CD4-positive, alpha-beta T cell treated with Interleukin-1 beta for 1 hour (primary cell): ENCODE measurements at regions not wholly inside any gene's neighbourhood (a gene's known extent, or its start where the extent isn't known, plus 50 kb on each side); places are given as distances from the start of the nearest gene placed in this dataset.

Experiments
- DNase-seq, 2 donors: peaks; one replicate each; pipeline ENCODE4 v3.0.0-alpha.2; 2020 to 2022

DNA sequence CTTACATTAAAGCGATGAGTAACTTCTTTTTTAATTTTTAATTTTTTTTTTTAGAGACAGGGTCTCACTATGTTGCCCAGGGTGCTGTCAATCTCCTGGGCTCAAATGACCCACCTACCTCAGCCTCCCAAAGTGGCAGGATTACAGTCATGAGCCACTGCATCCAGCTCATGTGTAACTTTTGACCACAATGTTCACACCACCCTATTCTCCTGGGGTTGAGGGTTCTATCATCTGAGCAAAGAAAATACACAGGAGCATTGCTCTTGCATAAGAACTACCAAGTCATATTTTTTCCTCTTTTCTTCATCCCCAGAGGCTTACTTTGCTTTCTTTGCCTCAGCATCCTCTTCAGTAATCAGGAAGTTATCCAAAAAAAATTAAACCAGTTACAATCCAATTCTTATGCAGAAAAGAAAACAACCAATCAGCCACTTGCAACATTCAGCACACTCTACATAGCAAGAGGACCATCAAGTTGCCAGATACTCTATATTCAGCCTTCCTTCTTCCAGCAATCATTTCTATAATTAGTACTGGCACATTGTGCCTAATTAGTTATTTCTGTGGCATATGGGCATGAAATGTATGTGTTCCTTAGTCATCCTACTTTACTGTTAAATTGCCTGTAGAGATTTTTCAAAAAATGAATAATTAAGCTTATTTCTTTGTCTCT, 345.6 kb downstream of the AKAIN1 start:
- no peak for DNase-seq

DNA sequence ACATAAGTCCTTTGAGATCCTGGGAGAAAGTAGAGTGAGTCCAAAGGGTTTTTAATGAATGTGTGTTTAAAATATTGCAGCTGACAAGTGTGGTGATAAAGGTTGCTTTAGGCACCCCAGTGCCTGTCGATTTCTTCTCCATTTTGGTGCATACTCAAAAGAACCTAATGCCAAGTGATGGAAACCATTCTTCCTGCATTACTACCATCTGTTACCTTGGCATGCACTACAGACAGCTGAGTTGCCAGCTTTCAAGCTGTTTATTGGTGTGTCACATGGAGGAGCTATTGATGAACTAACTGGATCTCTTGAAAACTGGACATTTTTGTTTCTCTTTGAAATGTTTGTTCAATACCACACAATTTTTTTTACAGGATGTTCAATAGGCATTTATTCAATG, 350.0 kb downstream of the AKAIN1 start:
- DNase-seq, result no peak

DNA sequence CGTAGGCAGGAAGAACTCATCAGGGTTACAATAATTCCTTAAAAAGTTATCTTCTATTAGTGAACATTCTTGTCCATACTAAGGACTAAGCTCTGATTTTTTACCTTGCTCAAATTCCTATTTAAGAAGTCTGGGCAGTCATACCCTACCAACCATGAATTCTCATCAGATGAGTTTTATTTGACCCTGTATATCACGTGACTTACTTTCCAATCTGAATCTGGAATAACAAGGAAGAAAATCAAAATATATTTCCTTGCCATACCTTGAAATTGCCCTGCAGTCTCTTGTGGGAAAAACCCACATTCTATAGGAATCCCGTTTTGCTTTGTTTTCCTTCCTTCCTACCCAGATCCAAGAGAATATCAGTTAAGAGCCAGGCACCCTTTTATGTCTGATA, 352.7 kb downstream of the AKAIN1 start:
- no peak for DNase-seq

DNA sequence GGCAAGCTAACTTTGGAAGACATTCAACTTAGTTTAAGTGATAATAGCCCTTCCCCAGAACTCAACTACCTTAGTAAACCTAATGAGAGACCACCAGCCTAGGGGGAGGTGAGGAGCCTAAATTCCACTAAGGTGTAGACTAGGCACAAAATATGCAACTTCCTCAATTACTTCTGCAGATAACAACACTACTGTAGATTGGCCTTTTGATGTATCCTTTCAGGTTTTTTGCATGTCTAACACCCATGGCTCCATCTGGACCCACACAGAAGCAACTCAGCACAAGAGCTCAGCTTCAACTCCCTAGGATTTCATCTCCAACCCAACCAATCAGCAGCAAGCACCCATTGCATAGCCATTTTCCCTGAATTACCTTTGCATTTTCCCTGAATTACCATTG, 353.3 kb downstream of the AKAIN1 start:
- DNase-seq, result no peak

DNA sequence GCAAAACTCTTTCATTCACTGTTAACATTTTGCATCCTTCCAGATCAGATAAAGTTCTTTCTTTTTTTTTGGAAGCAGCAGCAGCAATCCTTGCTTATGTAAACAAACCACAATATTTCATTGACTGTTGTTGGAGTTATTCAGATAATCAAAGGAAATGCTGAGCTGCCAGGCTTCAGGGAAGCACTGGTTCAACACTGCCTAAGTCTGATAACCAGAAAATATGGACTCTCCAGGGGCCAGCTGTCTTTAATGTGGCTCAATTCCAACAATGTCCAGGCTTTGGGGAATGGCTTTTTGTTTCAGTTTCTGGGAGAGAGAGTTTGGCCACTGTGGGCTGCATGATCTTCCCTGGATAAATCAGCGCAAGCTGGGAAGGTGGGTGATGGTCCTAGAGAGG, 354.3 kb downstream of the AKAIN1 start:
- DNase-seq, result no peak

DNA sequence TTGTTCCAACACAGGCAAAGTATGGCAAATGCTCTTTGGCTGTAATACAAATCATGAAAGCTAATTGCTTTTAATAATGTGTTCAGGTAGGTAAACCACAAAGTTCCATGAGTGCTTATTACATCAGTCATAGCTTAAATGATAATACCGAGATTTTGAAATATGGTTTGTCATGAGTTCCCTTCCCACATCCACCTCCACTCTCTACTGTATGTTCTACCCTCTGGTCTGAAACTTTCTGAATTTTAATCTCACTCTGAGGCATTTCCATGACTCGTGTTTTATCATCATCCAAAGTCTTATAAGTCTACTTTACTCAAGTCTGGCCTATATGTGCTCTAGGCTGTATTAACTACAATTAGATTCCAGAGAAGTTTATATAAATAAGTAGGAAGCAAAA, 354.8 kb downstream of the AKAIN1 start:
- no peak for DNase-seq

DNA sequence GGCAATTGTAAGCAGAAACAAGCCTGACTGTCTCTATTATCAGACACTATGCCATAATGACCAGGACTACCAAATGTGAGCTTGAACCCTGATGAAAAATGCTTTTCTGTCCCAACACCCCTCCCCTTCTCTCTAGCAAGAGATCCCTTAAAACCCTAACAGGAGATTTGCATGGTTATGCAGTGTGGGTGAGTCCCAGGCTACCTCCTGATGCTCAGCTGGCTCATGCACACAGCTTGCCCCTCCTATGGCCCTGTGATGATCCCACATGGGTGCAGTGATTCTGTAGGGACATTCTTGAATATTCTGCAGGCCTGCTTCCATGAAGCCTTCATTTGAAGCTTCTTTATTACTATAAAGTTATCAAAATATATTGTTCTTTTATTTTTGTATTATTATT, 357.4 kb downstream of the AKAIN1 start:
- DNase-seq, result no peak

DNA sequence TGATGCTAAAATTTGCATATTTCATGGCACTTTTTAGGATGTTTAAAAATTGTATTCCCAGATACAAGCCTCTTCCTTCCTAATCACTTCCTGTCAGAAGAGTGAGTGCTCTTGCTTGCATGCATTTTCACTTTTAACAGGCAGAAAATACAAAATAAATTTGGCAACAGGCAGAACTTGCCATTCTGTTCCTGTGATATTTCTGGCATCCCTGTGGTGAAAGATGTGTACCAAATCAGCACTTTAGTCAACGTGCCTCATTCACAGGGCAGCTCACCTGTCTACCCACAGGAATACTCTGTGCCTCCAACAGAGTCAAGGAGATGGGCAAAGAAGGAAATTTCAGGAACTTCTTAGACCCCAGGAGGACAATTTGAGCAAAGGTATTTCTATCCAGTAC, 360.9 kb downstream of the AKAIN1 start:
- no peak for DNase-seq

DNA sequence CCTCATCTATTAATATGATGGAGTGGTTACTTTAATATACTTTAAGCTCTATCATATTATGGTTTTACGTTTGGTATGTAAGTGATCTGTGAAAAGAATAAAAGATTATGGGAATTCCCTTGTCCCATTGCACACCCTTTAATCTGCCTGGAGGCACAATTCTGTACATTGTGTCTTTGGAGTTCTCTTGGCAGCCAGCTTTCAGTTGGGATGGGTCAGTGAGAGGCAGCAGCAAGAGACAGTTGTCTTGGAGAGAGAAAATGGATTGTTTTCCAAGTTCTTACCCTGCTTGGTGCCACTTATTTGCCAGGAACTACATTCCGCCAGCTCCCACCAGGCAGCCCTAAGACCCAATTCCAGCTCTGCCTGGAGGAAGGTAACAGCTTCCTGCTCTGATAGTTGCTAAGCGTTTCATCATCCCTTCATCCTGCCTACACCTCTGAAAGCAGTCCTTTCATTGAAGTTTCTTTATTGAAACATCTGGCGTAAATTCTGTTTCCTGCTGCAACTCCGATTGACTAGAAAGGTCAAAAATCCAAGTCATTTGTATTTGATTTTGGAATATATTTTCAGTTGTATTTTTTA, 365.2 kb downstream of the AKAIN1 start:
- no peak for DNase-seq

DNA sequence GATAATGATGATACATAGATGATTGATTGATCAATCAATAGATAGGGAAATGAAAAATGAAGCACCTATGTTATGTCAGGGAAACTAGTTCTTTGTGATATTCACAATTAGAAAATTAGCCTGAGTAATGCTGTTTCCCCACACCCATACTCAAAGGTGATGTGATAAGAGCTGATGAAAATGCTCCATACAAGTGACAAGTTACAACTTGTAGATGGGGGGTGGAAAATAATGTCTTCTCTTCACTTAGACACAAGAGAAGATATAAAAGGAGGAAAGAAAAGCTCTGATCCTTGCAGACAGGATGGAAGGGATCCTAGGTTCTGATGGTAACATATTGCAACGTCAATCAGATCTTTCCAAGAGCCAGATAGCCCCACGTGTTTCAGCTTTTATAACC, 365.9 kb downstream of the AKAIN1 start:
- no peak for DNase-seq

DNA sequence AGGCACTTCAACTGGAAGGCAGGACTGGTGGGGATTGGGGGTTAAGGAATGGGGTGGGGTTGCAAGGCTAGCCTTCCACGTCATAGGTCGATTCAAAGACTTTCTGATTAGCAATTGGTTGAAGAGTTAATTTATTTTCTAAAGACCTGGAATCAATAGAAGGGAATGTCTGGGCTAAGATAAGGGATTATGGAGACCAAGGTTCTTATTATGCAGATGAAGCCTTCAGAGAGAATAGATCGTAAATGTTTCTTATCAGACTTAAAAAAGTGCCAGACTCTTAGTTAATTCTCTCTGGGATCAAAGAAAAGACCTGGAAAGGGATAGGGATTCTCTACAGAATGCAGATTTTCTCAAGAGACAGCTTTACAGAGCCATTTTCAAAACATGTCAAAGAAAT, 368.0 kb upstream of the DLGAP1 start:
- no peak for DNase-seq

DNA sequence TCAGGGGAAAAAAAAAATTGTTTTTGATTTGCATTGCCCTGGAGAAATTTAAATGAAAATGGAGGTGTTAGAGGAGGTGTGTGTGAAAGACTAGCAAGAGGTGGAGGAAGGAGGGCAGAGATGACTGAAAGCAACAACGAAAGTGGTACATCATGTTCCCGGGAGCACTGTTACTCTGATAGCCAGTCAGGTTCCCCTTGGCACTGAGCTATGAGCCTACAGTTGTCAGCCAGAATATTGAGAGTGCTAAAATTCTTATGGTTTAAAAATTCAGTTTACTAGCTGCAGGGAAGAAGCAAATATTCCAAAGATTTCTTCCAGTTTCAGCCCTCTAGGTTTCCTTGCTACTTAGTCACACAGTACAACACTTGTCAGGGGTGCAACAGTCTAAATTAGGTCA, 366.7 kb upstream of the DLGAP1 start:
- no peak for DNase-seq

DNA sequence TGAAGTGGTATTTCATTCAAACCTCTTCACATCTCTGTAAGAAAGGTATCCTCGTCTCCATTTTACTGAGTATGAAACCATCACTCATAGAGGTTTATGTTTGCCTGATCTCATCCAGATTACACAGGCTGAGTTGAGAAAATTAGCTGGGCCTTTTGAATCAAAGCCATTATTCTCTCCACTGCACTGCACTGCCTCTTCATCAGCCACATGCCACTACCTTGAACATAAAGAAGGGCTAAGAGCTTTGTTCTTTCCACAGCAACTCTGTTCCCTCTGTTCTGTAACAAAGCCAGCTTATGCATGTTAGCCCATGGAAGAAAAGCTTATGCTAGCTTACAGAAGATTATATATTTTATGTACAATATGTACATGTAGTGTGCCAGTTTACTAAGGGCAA, 362.6 kb upstream of the DLGAP1 start:
- no peak for DNase-seq

DNA sequence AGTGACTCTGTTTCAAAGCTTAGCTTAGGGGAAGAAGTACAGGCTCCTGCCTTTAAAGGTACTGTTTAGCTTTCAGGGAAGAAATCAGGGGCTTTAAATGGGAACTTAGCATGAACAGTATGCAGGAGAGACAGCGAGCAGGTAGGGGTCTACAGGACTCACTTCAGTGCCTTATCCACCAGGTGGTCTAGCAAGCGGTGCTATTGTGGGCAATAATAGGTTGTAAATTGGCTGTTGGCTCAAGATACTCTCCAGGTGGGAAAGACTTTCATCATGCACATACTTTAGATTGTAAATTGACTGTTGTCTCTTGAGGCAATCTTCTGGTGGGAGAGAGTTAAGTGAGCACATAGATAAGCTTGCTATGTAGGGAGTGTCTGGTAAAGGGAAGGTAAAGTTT, 358.6 kb upstream of the DLGAP1 start:
- DNase-seq, result no peak

DNA sequence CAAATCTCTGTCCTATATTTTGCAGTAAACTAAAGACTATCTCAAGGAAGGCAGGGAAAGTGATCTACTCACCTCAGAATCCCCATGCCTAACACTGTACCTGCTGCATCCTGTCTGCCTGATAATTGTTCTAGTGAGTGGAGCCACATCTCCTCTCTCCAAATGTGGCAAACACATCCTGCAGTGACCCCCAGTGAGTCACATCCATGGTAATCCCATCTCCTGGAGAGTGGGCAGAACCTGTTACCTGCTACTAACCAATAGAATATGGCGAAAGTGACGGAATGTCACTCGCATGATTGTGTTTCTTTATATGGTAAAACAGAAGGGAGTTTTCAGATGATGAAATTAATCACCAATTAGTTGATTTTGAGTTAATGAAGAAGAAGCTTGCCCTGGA, 353.8 kb upstream of the DLGAP1 start:
- DNase-seq, result no peak

DNA sequence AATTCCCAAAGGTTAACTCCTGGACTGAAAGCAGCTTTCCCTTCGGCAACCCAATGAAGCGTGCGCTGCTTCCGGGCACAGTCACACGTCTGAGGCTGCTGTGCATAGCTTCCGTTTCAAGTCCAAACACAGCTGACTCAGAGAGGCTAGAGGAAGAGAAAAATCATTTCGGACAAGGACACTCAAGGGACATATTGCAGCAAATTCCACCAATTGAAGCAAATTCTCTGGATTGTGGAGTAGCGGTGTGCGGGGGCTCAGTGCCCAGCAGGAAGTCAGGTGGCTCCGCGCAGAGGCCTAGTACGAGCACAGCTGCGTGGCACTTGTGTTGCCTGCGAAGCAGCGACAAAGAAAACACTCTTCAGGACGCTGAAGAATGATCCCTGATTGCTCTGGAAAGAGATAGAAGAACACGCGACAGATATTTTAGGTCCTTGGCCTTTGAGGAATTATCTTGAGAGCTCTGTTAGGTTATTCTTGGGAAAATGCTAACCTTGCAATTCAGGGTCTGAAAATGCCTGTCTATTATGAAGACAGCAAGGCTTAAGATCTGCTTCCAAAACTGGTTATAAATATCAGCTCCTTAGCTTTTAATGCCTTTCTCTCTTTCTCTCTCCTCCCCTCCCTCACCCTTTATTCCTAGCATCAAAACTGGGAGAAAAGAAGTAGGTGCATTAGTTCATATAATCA, 352.6 kb upstream of the DLGAP1 start:
- no peak for DNase-seq

DNA sequence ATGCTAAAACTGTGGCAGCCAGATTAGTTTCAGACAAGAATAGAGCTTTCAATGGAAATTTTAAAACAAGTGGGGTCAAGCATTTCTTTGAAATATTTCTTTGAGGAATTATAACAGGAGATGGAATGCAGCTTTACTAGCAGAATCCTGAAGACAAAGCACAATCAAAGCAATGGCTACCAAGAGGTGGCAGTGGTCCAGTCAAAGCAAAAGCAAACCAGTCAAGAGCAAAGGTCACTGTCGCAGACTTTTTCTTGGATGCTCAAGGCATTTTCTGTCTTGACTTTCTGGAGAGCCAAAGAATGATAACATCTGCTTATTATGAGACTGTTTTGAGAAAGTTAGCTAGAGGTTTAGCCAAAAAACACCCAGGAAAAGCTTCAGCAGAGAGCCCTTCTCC, 351.2 kb upstream of the DLGAP1 start:
- DNase-seq, result no peak

DNA sequence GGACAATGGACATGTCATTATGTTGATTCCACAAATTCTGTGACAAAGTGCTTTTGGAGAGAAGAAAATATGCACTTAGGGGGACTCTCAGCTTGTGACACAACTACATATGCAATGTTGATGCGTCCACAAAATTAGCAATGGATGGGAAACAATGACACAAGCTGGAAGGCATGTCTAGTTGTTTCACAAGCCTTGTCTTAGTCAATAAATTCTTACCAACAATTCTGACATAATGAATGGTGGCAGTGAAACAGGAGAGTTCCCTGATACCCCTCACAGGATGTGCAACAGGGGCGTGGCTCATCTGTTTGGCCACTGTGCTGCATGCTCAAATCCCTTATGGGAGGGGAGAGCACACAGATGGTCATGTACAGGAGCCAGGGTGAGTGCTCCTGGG, 347.2 kb upstream of the DLGAP1 start:
- no peak for DNase-seq

DNA sequence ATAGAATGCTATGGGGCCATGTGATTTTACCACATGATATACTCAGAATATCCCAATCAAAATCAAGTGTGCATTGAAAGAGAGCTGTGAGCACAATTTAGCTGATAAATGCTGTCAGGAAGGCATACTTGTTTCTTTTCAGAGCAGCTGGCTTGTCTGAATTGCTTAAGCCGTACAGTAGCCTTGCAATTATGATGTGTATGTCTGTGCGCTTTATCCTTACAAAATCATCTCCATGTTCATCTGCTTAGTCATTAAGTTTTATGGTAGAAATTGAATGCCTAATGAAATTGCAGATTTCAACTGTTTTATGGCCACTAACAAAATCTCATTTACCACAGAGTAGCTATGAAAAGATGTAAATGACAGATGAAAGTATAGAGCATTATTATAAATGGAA, 346.0 kb upstream of the DLGAP1 start:
- DNase-seq, result no peak

DNA sequence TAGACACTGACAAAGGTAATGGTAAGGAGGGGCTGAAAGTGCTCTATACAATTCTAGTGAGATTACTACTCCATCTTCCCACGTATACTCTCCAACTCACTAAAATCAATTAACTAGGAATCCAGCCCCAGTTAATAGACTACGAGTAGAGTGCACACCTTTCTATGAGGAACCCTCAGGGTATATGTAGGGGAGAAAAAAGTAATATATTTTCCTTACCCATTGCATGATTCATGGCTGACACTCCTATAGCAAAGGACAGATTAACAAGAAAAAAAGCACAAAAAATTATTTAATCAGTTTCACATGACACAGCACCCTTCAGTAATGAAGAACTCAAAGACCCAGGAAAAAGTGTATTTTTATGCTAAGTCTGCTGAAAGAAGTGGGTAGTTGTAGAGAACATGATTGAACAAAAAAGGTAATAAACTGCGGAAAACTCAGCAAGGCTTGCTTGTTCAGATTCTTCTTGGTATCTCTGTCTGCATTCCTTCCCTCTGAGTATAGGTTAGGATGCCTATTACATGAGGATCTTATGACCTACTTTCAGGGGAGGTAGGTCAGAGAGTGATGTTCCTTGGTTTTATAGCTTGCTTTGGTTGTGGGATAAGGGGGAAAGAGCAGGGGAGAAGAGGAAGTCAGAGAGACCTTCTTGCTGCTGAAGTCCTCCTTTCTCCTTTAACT, 342.0 kb upstream of the DLGAP1 start:
- no peak for DNase-seq

DNA sequence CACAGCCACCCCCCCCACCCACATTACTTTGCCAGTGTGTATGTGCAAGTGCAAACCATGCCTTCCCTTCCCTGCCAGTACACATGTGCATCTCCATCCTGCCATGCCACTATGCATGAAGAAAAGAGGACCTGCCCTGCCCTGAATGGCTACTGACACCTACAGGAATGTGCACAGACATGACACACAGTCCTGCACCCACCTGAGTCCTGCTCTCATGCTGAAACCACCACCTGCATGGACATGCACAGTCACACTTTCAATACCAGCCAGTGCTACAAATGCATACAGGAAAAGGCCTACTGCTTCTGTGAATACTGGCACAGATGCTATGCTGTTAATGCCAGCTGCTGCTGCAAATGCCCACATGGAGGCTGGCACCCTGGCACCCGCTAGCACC, 334.4 kb upstream of the DLGAP1 start:
- no peak for DNase-seq

DNA sequence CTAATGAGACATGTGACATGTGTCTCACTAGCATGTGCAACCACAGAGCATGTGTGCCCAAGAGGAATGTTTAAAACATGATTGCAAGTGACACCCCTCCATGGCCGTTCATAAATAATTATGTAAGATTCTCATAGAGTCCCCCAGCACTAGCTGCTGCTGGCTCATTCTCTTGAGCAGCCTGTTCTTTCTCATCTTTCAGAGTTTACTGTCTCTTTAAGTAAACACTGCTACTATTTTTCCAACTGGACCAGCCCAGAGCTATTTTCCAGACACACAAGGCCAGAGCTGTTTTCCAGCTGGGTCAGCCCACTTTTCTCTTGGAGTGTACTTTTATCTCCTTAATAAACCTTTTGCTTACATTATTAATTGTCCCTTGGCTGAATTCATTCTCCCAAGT, 326.8 kb upstream of the DLGAP1 start:
- DNase-seq, result no peak

DNA sequence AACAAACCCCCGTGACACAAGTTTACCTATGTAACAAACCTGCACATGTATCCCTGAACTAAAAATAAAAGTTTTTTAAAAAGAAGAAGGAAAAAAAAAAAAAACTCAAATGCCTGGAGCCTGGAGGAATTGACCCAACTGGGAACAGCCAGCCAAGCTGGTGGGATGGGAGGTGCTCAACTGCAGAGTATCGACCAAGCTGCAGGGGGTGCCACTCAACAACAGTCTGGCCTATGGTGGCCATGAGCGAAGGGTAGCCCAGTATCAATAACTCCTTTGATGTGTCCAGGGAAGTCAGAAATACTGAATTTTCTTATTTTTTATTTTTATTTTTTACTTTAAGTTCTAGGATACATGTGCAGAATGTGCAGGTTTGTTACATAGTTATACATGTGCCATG, 310.3 kb upstream of the DLGAP1 start:
- DNase-seq, result no peak

DNA sequence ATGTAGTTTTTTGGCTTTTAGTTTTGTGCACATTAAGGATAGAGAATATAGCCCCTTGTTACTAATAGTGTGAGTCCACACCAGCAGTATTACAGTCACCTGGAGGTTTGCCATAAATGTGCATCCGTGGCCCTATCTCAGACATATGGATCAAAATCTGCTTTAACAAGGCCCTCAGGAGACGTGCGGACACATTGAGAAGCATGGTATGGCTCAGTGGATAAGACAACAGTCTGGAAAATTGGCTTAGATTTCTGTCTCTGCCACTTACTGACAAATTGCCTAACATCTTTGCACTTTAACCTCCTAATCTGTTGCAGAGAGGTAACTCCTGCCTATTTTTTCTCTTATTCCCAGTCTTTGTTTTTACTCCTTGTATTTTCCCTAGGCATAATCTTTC, 307.2 kb upstream of the DLGAP1 start:
- no peak for DNase-seq
